ENCODE measurements at regions not wholly inside any gene's neighbourhood (a gene's known extent, or its start where the extent isn't known, plus 50 kb on each side); places are given as distances from the start of the nearest gene placed in this dataset.

- no peak overlapping the region for H3K4me2 ChIP-seq (ENCODE audit: low read length)
Observed at GRCh38 chr21:33977017-33977720, 61.6 kb upstream of the ATP5PO start.

DNA sequence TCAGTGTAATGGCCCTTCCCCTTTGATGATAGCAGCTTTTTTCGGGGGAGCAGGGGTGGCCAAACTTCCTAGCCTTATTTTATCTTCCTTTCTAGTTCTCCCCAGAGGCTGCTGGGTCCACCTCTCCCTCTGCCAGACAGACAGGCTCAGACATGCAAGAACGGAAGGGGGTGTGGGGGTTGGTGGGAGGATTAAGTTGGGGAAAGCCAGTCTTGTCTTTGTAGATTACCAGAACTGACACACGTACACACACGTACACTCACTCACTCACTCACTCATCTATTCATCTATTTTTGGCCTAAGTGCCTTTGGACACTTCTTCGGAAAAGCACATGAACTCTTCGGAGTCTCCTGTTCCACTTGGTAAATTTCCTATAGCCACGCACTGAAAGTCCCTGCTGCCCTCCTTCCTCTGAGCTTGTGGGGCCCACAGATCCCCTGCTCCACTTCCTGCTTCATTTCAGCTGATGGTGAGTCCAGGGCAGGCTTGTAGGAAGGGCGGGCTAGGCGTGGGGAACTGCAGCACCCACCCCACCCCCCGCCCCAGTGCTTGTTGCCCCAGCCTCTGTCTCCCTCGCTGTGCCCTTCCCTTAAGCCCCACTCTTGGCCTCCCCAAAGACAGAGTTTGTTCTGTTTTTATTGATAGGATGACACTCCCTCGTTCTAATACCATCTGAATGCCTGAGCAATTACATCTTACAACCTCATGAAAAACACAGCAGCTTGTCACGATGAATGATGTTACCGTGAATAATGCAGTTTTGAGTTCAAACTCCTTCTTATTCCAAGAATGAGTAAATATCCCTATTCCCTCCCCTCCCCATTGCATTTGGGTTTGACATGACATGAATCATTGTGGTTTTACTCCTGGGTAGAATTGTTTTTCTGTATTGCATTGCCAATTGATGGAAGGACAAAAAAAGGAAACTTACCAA, 60.7 kb upstream of the ATP5PO start:
- TF ChIP-seq EZH2 (IDR thresholded peaks at IDR 0.05; ENCODE audit: borderline replicate concordance, insufficient read depth, low read length, poor library complexity, severe bottlenecking), result no peak
- TF ChIP-seq EP300 (conservative IDR thresholded peaks at IDR 0.05; ENCODE audit: poor library complexity, severe bottlenecking), result no peak
- TF ChIP-seq RAD21 (conservative IDR thresholded peaks at IDR 0.05), result no peak
- TF ChIP-seq, protein P1, sequence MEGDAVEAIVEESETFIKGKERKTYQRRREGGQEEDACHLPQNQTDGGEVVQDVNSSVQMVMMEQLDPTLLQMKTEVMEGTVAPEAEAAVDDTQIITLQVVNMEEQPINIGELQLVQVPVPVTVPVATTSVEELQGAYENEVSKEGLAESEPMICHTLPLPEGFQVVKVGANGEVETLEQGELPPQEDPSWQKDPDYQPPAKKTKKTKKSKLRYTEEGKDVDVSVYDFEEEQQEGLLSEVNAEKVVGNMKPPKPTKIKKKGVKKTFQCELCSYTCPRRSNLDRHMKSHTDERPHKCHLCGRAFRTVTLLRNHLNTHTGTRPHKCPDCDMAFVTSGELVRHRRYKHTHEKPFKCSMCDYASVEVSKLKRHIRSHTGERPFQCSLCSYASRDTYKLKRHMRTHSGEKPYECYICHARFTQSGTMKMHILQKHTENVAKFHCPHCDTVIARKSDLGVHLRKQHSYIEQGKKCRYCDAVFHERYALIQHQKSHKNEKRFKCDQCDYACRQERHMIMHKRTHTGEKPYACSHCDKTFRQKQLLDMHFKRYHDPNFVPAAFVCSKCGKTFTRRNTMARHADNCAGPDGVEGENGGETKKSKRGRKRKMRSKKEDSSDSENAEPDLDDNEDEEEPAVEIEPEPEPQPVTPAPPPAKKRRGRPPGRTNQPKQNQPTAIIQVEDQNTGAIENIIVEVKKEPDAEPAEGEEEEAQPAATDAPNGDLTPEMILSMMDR (IDR thresholded peaks at IDR 0.05; ENCODE audit: poor library complexity, severe bottlenecking), result no peak
- TF ChIP-seq, protein P2, sequence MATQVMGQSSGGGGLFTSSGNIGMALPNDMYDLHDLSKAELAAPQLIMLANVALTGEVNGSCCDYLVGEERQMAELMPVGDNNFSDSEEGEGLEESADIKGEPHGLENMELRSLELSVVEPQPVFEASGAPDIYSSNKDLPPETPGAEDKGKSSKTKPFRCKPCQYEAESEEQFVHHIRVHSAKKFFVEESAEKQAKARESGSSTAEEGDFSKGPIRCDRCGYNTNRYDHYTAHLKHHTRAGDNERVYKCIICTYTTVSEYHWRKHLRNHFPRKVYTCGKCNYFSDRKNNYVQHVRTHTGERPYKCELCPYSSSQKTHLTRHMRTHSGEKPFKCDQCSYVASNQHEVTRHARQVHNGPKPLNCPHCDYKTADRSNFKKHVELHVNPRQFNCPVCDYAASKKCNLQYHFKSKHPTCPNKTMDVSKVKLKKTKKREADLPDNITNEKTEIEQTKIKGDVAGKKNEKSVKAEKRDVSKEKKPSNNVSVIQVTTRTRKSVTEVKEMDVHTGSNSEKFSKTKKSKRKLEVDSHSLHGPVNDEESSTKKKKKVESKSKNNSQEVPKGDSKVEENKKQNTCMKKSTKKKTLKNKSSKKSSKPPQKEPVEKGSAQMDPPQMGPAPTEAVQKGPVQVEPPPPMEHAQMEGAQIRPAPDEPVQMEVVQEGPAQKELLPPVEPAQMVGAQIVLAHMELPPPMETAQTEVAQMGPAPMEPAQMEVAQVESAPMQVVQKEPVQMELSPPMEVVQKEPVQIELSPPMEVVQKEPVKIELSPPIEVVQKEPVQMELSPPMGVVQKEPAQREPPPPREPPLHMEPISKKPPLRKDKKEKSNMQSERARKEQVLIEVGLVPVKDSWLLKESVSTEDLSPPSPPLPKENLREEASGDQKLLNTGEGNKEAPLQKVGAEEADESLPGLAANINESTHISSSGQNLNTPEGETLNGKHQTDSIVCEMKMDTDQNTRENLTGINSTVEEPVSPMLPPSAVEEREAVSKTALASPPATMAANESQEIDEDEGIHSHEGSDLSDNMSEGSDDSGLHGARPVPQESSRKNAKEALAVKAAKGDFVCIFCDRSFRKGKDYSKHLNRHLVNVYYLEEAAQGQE (IDR thresholded peaks at IDR 0.05; ENCODE audit: borderline replicate concordance), result no peak
- TF ChIP-seq POLR2AphosphoS5 (IDR thresholded peaks at IDR 0.05), result no peak
- no peak for TF ChIP-seq TAF1 (IDR thresholded peaks at IDR 0.05; ENCODE audit: low read depth)
- TF ChIP-seq SMC3 (conservative IDR thresholded peaks at IDR 0.05; ENCODE audit: poor library complexity), result no peak
- TF ChIP-seq MXI1 (conservative IDR thresholded peaks at IDR 0.05; ENCODE audit: poor library complexity, severe bottlenecking), result no peak
- Histone ChIP-seq H3K27ac (ENCODE audit: low read length) (no peak overlapping the region), H3K27me3 (ENCODE audit: insufficient read depth, low read depth, low read length) (no peaks in the 10 kb centered on the region), H3K36me3 (ENCODE audit: insufficient read depth, low read length) (no peaks in the 10 kb centered on the region), H3K9ac (ENCODE audit: low read length) (no peak overlapping the region), H3K4me2 (ENCODE audit: low read length) (no peak overlapping the region), H3F3A (ENCODE audit: insufficient read depth, low read length, poor library complexity, severe bottlenecking) (no peaks in the 10 kb centered on the region), H3K9me2 (ENCODE audit: insufficient read depth, low read length) (no peaks in the 10 kb centered on the region), H3K9me3 (ENCODE audit: low read length) (no peaks in the 10 kb centered on the region), H3K79me2 (replicated peaks; ENCODE audit: insufficient read depth, low read length) (no peaks in the 10 kb centered on the region), H2AFZ (ENCODE audit: low read depth, low read length) (no peak overlapping the region), H4K20me1 (ENCODE audit: insufficient read depth) (no peaks in the 10 kb centered on the region), H3K4me3 (ENCODE audit: low read length) (no peak overlapping the region)

More at GRCh38 chr21:33977017-33977720, 61.6 kb upstream of the ATP5PO start:
- no peak overlapping the region for H3K9ac ChIP-seq (ENCODE audit: low read length)
- no peak overlapping the region for H3K4me3 ChIP-seq (ENCODE audit: low read length)
- H3K9me3 ChIP-seq (ENCODE audit: low read length), result no peaks in the 10 kb centered on the region
- no peaks in the 10 kb centered on the region for H3K79me2 ChIP-seq (replicated peaks; ENCODE audit: insufficient read depth, low read length)
- no peaks in the 10 kb centered on the region for H3F3A ChIP-seq (ENCODE audit: insufficient read depth, low read length, poor library complexity, severe bottlenecking)
- no peaks in the 10 kb centered on the region for H3K36me3 ChIP-seq (ENCODE audit: insufficient read depth, low read length)
- H3K27me3 ChIP-seq (ENCODE audit: insufficient read depth, low read depth, low read length), result no peaks in the 10 kb centered on the region
- H4K20me1 ChIP-seq (ENCODE audit: insufficient read depth), result no peaks in the 10 kb centered on the region
- no peaks in the 10 kb centered on the region for H3K9me2 ChIP-seq (ENCODE audit: insufficient read depth, low read length)
- no peak for TF ChIP-seq EZH2 (IDR thresholded peaks at IDR 0.05; ENCODE audit: borderline replicate concordance, insufficient read depth, low read length, poor library complexity, severe bottlenecking)
- no peak for TF ChIP-seq POLR2AphosphoS5 (IDR thresholded peaks at IDR 0.05)
- TF ChIP-seq TAF1 (IDR thresholded peaks at IDR 0.05; ENCODE audit: low read depth), result no peak
- no peak overlapping the region for H2AFZ ChIP-seq (ENCODE audit: low read depth, low read length)
- H3K27ac ChIP-seq (ENCODE audit: low read length), result no peak overlapping the region
